SK-N-SH treated with all-trans-retinoic acid at 6 μM for 48 hours (cell line): ENCODE measurements at regions not wholly inside any gene's neighbourhood (a gene's known extent, or its start where the extent isn't known, plus 50 kb on each side); places are given as distances from the start of the nearest gene placed in this dataset.

ENCODE experiments used
- ATAC-seq: fragments of 200-7000 bp; cut with Tn5 transposase; 3 replicates; pipeline ENCODE4 v1.9.1; 2020; ENCODE audit warnings: mild to moderate bottlenecking, moderate library complexity
- CSDC2 ChIP-seq: fragments of 250-450 bp; sonication (Bioruptor Pico); IDR thresholded peaks from 2 replicates; pipeline ENCODE4 v1.5.0; 2020; ENCODE audit warnings: mild to moderate bottlenecking, moderate library complexity
- ESRRG ChIP-seq: fragments of 250-450 bp; sonication (Bioruptor Pico); IDR thresholded peaks from 2 replicates; pipeline ENCODE4 v1.6.1; 2021; ENCODE audit warnings: mild to moderate bottlenecking
- GLIS3 ChIP-seq: fragments of 250-450 bp; sonication (Bioruptor Pico); IDR thresholded peaks from 2 replicates; pipeline ENCODE4 v1.5.0; 2020; ENCODE audit warnings: mild to moderate bottlenecking, moderate library complexity
- OSR1 ChIP-seq: fragments of 250-450 bp; sonication (Bioruptor Pico); IDR thresholded peaks from 2 replicates; pipeline ENCODE4 v1.8.0; 2022; ENCODE audit warnings: moderate library complexity, mild to moderate bottlenecking, inconsistent platforms
- PATZ1 ChIP-seq: fragments of 250-450 bp; sonication (Bioruptor Pico); IDR thresholded peaks from 2 replicates; pipeline ENCODE4 v1.8.0; 2020; ENCODE audit warnings: mild to moderate bottlenecking, moderate library complexity, borderline replicate concordance
- PPARA ChIP-seq: fragments of 250-450 bp; sonication (Bioruptor Pico); IDR thresholded peaks from 2 replicates; pipeline ENCODE4 v1.5.0; 2020; ENCODE audit warnings: mild to moderate bottlenecking, borderline replicate concordance
- SNAI2 ChIP-seq: fragments of 250-450 bp; sonication (Bioruptor Pico); IDR thresholded peaks from 2 replicates; pipeline ENCODE4 v1.5.0; 2020; ENCODE audit warnings: mild to moderate bottlenecking, moderate library complexity
- TCF4 ChIP-seq: fragments of 250-450 bp; sonication (Bioruptor Pico); IDR thresholded peaks from 2 replicates; pipeline ENCODE4 v1.8.0; 2021; ENCODE audit warnings: mild to moderate bottlenecking, moderate library complexity, borderline replicate concordance
- TSHZ2 ChIP-seq: fragments of 250-450 bp; sonication (Bioruptor Pico); IDR thresholded peaks from 2 replicates; pipeline ENCODE4 v1.5.0; 2020; ENCODE audit warnings: mild to moderate bottlenecking, moderate library complexity
- ZC3H10 ChIP-seq: fragments of 250-450 bp; sonication (Bioruptor Pico); IDR thresholded peaks from 2 replicates; pipeline ENCODE4 v1.5.1; 2021; ENCODE audit warnings: mild to moderate bottlenecking, moderate library complexity
- ZFP3 ChIP-seq: fragments of 250-450 bp; sonication (Bioruptor Pico); IDR thresholded peaks from 2 replicates; pipeline ENCODE4 v1.5.0; 2020; ENCODE audit warnings: mild to moderate bottlenecking, moderate library complexity
- ZNF565 ChIP-seq: fragments of 450-650 bp; formaldehyde crosslinking; conservative IDR thresholded peaks from 2 replicates; pipeline ENCODE4 v1.5.0; 2020; ENCODE audit warnings: low read depth, mild to moderate bottlenecking, moderate library complexity

GRCh38 chr6:17225767-17226630, 55.2 kb upstream of the RBM24 start (continued):
- no peak for TF ChIP-seq ZC3H10 (CRISPR knock-in tag)
- TF ChIP-seq CSDC2 (CRISPR knock-in tag): no peak
- no peak for TF ChIP-seq OSR1
- TF ChIP-seq PPARA (CRISPR knock-in tag): no peak
- no peak for TF ChIP-seq ZFP3 (CRISPR knock-in tag)
- no peak for TF ChIP-seq ZNF565 (CRISPR knock-in tag)

- TF ChIP-seq PATZ1 (CRISPR knock-in tag): no peak
- TF ChIP-seq ZFP3 (CRISPR knock-in tag): no peak
- no peak for TF ChIP-seq TCF4 (CRISPR knock-in tag)
- no peak for TF ChIP-seq GLIS3 (CRISPR knock-in tag)
- no peak for TF ChIP-seq ZC3H10 (CRISPR knock-in tag)
- no peak for TF ChIP-seq SNAI2 (CRISPR knock-in tag)
- no peak for TF ChIP-seq TSHZ2 (CRISPR knock-in tag)
- ATAC-seq: no peak
These were observed 54.4 kb upstream of the RBM24 start for GRCh38 chr6:17226786-17227233.

- TF ChIP-seq PATZ1 (CRISPR knock-in tag): no peak
- no peak for TF ChIP-seq ESRRG
- ATAC-seq: no peak
These were observed 53.8 kb upstream of the RBM24 start for GRCh38 chr6:17227403-17227802.
